ENCODE measurements at regions not wholly inside any gene's neighbourhood (a gene's known extent, or its start where the extent isn't known, plus 50 kb on each side); places are given as distances from the start of the nearest gene placed in this dataset.
"Not testable (repeated sequence)": the region's sequence is repeated elsewhere in the genome, so short reads cannot be mapped to it uniquely, and the experiment has no call there.

GRCh38 chr7:92973293-92973731 is 136.9 kb upstream of the CDK6 start:
- no peak for DNase-seq (ENCODE audit: low spot score)

- DNase-seq (ENCODE audit: low spot score): no peak
Measured at GRCh38 chr7:92972441-92972840, 136.1 kb upstream of the CDK6 start.

- DNase-seq (ENCODE audit: low spot score): no peak
Measured at GRCh38 chr7:92969061-92969460, 132.7 kb upstream of the CDK6 start.

- no peak for DNase-seq (ENCODE audit: low spot score)
Measured at GRCh38 chr7:92968502-92968901, 132.1 kb upstream of the CDK6 start.

GRCh38 chr7:92967238-92967637 is 130.9 kb upstream of the CDK6 start:
- no peak for DNase-seq (ENCODE audit: low spot score)

- DNase-seq (ENCODE audit: low spot score): no peak
Measured at GRCh38 chr7:92964141-92964540, 127.8 kb upstream of the CDK6 start.

- no peak for DNase-seq (ENCODE audit: low spot score)
Measured at GRCh38 chr7:92963566-92963965, 127.2 kb upstream of the CDK6 start.

GRCh38 chr7:92961961-92962360 is 125.6 kb upstream of the CDK6 start:
- DNase-seq (ENCODE audit: low spot score): no peak

- DNase-seq (ENCODE audit: low spot score): no peak
Measured at GRCh38 chr7:92956575-92956974, 120.2 kb upstream of the CDK6 start.

- DNase-seq (ENCODE audit: low spot score): no peak
Measured at GRCh38 chr7:92955081-92955480, 118.7 kb upstream of the CDK6 start.

- no peak for DNase-seq (ENCODE audit: low spot score)
Measured at GRCh38 chr7:92953657-92954056, 117.3 kb upstream of the CDK6 start.

GRCh38 chr7:92949748-92950147 is 113.4 kb upstream of the CDK6 start:
- no peak for DNase-seq (ENCODE audit: low spot score)

- DNase-seq (ENCODE audit: low spot score): no peak
Measured at GRCh38 chr7:92945840-92946239, 109.5 kb upstream of the CDK6 start.

- DNase-seq (ENCODE audit: low spot score): no peak
Measured at GRCh38 chr7:92944633-92945032, 108.3 kb upstream of the CDK6 start.

GRCh38 chr7:92942706-92943105 is 106.3 kb upstream of the CDK6 start:
- not testable (repeated sequence) for DNase-seq (ENCODE audit: low spot score)

- no peak for DNase-seq (ENCODE audit: low spot score)
Measured at GRCh38 chr7:92939666-92940360, 103.4 kb upstream of the CDK6 start.

GRCh38 chr7:92934096-92934495 is 97.7 kb upstream of the CDK6 start:
- no peak for DNase-seq (ENCODE audit: low spot score)

GRCh38 chr7:92932450-92932849 is 96.1 kb upstream of the CDK6 start:
- no peak for DNase-seq (ENCODE audit: low spot score)

GRCh38 chr7:92930404-92930803 is 94.0 kb upstream of the CDK6 start:
- no peak for DNase-seq (ENCODE audit: low spot score)

- no peak for DNase-seq (ENCODE audit: low spot score)
Measured at GRCh38 chr7:92926697-92927044, 90.3 kb upstream of the CDK6 start.

- no peak for DNase-seq (ENCODE audit: low spot score)
Measured at GRCh38 chr7:92925876-92926696, 89.7 kb upstream of the CDK6 start.

- no peak for DNase-seq (ENCODE audit: low spot score)
Measured at GRCh38 chr7:92924800-92925199, 88.4 kb upstream of the CDK6 start.

GRCh38 chr7:92917230-92917629 is 80.9 kb upstream of the CDK6 start:
- no peak for DNase-seq (ENCODE audit: low spot score)
